Mammary epithelial cell (primary cell): ENCODE measurements at regions not wholly inside any gene's neighbourhood (a gene's known extent, or its start where the extent isn't known, plus 50 kb on each side); places are given as distances from the start of the nearest gene placed in this dataset.

Source experiments
- EZH2 ChIP-seq: IDR thresholded peaks from 2 replicates; pipeline ENCODE4 v1.6.1; 2012; ENCODE audit warnings: low read length, inconsistent platforms, borderline replicate concordance
- TF ChIP-seq, protein P1 (sequence below), 2 donors: IDR thresholded peaks in 1 of 2; conservative IDR thresholded peaks in 1 of 2; 2 replicates each; pipeline ENCODE4 v1.5.1; 2011 to 2012; ENCODE audit warnings: inconsistent platforms in 2 of 2, low read length in 2 of 2, mild to moderate bottlenecking in 2 of 2, control low read depth in 1 of 2, low read depth in 1 of 2; ENCODE audit not compliant: insufficient read depth in 1 of 2; ENCODE audit errors: extremely low read depth in 1 of 2

GRCh38 chr10:64067009-64067606, 545.9 kb downstream of the REEP3 start:
- TF ChIP-seq, protein P1, sequence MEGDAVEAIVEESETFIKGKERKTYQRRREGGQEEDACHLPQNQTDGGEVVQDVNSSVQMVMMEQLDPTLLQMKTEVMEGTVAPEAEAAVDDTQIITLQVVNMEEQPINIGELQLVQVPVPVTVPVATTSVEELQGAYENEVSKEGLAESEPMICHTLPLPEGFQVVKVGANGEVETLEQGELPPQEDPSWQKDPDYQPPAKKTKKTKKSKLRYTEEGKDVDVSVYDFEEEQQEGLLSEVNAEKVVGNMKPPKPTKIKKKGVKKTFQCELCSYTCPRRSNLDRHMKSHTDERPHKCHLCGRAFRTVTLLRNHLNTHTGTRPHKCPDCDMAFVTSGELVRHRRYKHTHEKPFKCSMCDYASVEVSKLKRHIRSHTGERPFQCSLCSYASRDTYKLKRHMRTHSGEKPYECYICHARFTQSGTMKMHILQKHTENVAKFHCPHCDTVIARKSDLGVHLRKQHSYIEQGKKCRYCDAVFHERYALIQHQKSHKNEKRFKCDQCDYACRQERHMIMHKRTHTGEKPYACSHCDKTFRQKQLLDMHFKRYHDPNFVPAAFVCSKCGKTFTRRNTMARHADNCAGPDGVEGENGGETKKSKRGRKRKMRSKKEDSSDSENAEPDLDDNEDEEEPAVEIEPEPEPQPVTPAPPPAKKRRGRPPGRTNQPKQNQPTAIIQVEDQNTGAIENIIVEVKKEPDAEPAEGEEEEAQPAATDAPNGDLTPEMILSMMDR (conservative IDR thresholded peaks at IDR 0.05 in 1 of 2, IDR thresholded peaks at IDR 0.05 in 1 of 2; ENCODE audit: extremely low read depth in 1 of 2, insufficient read depth in 1 of 2, low read depth in 1 of 2, low read length in 2 of 2), result no peak
- TF ChIP-seq EZH2, result no peak
